HepG2 (cell line): ENCODE measurements at regions not wholly inside any gene's neighbourhood (a gene's known extent, or its start where the extent isn't known, plus 50 kb on each side); places are given as distances from the start of the nearest gene placed in this dataset.

Source experiments
- ATAC-seq: fragments of 200-7000 bp; cut with Tn5 transposase; 3 replicates; pipeline ENCODE4 v1.9.1; 2020; ENCODE audit warnings: mild to moderate bottlenecking, moderate library complexity
- BruUV-seq: library from RNA; stranded (reverse); fragments of 400-500 nt; replicated peaks from 2 replicates; lab custom pipeline; 2021; lab: Mats Ljungman, UMichigan
- CTCF ChIA-PET: fragments of 300-600 bp; formaldehyde crosslinking; extraction: SDS; loops from one replicate; lab custom pipeline; 2021; ENCODE audit warnings: low total read pairs, inconsistent platforms, low intra/inter-chr PET ratio; lab: Yijun Ruan, JAX
- POLR2A ChIA-PET: fragments of 350-600 bp; sonication (Branson Sonifier 250); formaldehyde crosslinking; loops from one replicate; lab custom pipeline; 2020; ENCODE audit warnings: antibody characterized with exemption, inconsistent platforms; lab: Yijun Ruan, JAX
- DNase-seq: peaks from one replicate; pipeline ENCODE4 v3.0.0-alpha.2; 2015; ENCODE audit warnings: low spot score
- FAIRE-seq: peaks from 3 replicates; lab custom pipeline; 2011; peaks lifted over from hg19 to GRCh38; lab: Jason Lieb, UNC
- H2AFZ ChIP-seq: one replicate; pipeline ENCODE4 v1.6.1; 2011; ENCODE audit warnings: low read length, inconsistent platforms
- H3K27ac ChIP-seq: fragments of 300-600 bp; 3 replicates; pipeline ENCODE4 v1.8.0; 2011; ENCODE audit warnings: mixed run types, mild to moderate bottlenecking, mixed read lengths, low read length, inconsistent platforms; ENCODE audit not compliant: insufficient read depth; ENCODE audit errors: extremely low read length
- H3K27me3 ChIP-seq, 2 experiments: fragments of 200-600 bp in 1 of 2; 2 replicates in 1 of 2; 3 replicates in 1 of 2; pipeline versions ENCODE4 v1.6.0 to v1.8.0; 2011; ENCODE audit warnings: low read length in 2 of 2, mild to moderate bottlenecking in 2 of 2, moderate library complexity in 2 of 2, inconsistent platforms in 1 of 2; ENCODE audit not compliant: insufficient read depth in 2 of 2, control insufficient read depth in 1 of 2
- H3K36me3 ChIP-seq, 2 experiments: fragments of 200-600 bp in 1 of 2; replicated peaks in 1 of 2; 2 replicates in 1 of 2; 3 replicates in 1 of 2; pipeline versions ENCODE4 v1.5.1 to v1.8.0; 2011; ENCODE audit warnings: low read length in 2 of 2, inconsistent platforms in 1 of 2; ENCODE audit not compliant: insufficient read depth in 2 of 2, control insufficient read depth in 1 of 2
- H3K4me1 ChIP-seq: 2 replicates; pipeline ENCODE4 v1.5.1; 2012; ENCODE audit warnings: low read length, inconsistent platforms; ENCODE audit not compliant: insufficient read depth
- H3K4me2 ChIP-seq: 2 replicates; pipeline ENCODE4 v1.6.0; 2011; ENCODE audit warnings: low read depth, low read length, inconsistent platforms
- H3K4me3 ChIP-seq, 3 experiments: fragments of 200-600 bp in 1 of 3; sonication (generic), shearing (Covaris generic) in 1 of 3; replicated peaks in 1 of 3; 2 replicates each; pipeline ENCODE4 v1.5.1; 2011 to 2016; ENCODE audit warnings: low read length in 3 of 3, inconsistent platforms in 2 of 3, low read depth in 2 of 3, mild to moderate bottlenecking in 2 of 3, control low read depth in 1 of 3, mixed read lengths in 1 of 3; ENCODE audit not compliant: insufficient read depth in 1 of 3
- H3K79me2 ChIP-seq: one replicate; pipeline ENCODE4 v1.6.1; 2011; ENCODE audit warnings: low read length, inconsistent platforms; ENCODE audit not compliant: insufficient read depth
- H3K9ac ChIP-seq: 2 replicates; pipeline ENCODE4 v1.6.0; 2011; ENCODE audit warnings: mild to moderate bottlenecking, low read depth, low read length, inconsistent platforms; ENCODE audit not compliant: insufficient read depth
- H3K9me3 ChIP-seq: 2 replicates; pipeline ENCODE4 v1.5.1; 2012; ENCODE audit warnings: mild to moderate bottlenecking, low read length
- H4K20me1 ChIP-seq: 2 replicates; pipeline ENCODE4 v1.6.0; 2011; ENCODE audit warnings: inconsistent platforms, mild to moderate bottlenecking, low read length, moderate library complexity; ENCODE audit not compliant: insufficient read depth
- AHR ChIP-seq: IDR thresholded peaks from 2 replicates; pipeline ENCODE4 v1.6.1; 2018; ENCODE audit warnings: missing genetic modification reagents, missing compliant biosample characterization
- ATRX ChIP-seq: sonication (generic); formaldehyde crosslinking; IDR thresholded peaks from 2 replicates; pipeline ENCODE4 v1.4.0; 2020; ENCODE audit warnings: missing genetic modification reagents, borderline replicate concordance
- BORCS8-MEF2B ChIP-seq: sonication (generic); formaldehyde crosslinking; IDR thresholded peaks from 2 replicates; pipeline ENCODE4 v1.8.0; 2022; ENCODE audit warnings: mild to moderate bottlenecking, missing genetic modification reagents
- FOXM1 ChIP-seq: sonication (generic); formaldehyde crosslinking; IDR thresholded peaks from 2 replicates; pipeline ENCODE4 v1.5.0; 2020; ENCODE audit warnings: missing genetic modification reagents
- SIX1 ChIP-seq: sonication (generic); formaldehyde crosslinking; IDR thresholded peaks from 2 replicates; pipeline ENCODE4 v1.4.0; 2020; ENCODE audit warnings: missing genetic modification reagents, borderline replicate concordance
- TBP ChIP-seq: sonication (generic); formaldehyde crosslinking; IDR thresholded peaks from 2 replicates; pipeline ENCODE4 v1.5.0; 2020; ENCODE audit warnings: missing genetic modification reagents
- ZMYM2 ChIP-seq: sonication (generic); formaldehyde crosslinking; IDR thresholded peaks from 2 replicates; pipeline ENCODE4 v1.8.0; 2022; ENCODE audit warnings: mild to moderate bottlenecking, missing genetic modification reagents
- ZNF513 ChIP-seq: sonication (generic); formaldehyde crosslinking; conservative IDR thresholded peaks from 2 replicates; pipeline ENCODE4 v1.5.0; 2020; ENCODE audit warnings: missing genetic modification reagents
- WGBS: methylation state at CpG from one replicate; pipeline ENCODE4 v1.1.6; 2017; ENCODE audit warnings: low lambda C conversion rate; 5-methylcytosine and 5-hydroxymethylcytosine counted together
- in situ Hi-C: cut with HindIII; loops from 2 replicates; pipeline ENCODE4 v1.10.0; 2017; ENCODE audit warnings: low pct_unique_long_range_greater_than_20kb; ENCODE audit not compliant: extremely low pct_ligation_motif_present
- intact Hi-C: fragments of 100-400 bp; cut with micrococcal nuclease; formaldehyde crosslinking; loops from one replicate; pipeline ENCODE4 v1.10.0; 2022; ENCODE audit not compliant: unreplicated experiment
- TF ChIP-seq, protein P1 (sequence below): sonication (generic); formaldehyde crosslinking; IDR thresholded peaks from 2 replicates; pipeline ENCODE4 v1.4.0; 2020; ENCODE audit warnings: low read depth, missing genetic modification reagents
- TF ChIP-seq, protein P2 (sequence below): IDR thresholded peaks from 2 replicates; pipeline ENCODE4 v1.6.1; 2016; ENCODE audit warnings: mild to moderate bottlenecking

DNA sequence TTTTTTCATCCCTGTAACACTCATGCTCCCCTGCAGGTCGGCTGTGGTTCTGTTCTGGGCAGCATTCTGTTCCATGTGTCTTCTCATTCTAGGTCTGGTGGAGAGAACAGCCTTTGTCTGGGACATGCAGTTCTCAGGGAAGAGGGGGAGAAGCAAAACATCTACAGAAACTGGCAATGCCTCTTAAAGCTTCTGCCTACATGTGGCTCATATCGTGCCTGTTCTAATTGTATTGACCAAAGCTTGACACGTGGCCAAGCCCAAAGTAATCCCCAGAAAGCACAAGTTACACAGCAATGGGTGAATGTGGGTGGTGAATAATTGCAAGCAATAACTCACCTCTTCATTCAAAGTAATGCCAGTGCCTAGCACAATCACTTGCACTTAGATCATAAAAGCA lies 218.2 kb upstream of the IL12B start:
- H3K9ac ChIP-seq: no peak overlapping the region
- no peak for ATAC-seq
- H3K27me3 ChIP-seq: no peaks in the 10 kb centered on the region
- 0% methylated on average over 2 of the region's 3 CpGs for WGBS
- H3K4me2 ChIP-seq: no peak overlapping the region
- POLR2A ChIA-PET: no interaction called here
- H3K9me3 ChIP-seq: peaks cover 4% of the 10 kb centered on the region; the same call in 1 of the 2 replicates
- TF ChIP-seq, protein P1, sequence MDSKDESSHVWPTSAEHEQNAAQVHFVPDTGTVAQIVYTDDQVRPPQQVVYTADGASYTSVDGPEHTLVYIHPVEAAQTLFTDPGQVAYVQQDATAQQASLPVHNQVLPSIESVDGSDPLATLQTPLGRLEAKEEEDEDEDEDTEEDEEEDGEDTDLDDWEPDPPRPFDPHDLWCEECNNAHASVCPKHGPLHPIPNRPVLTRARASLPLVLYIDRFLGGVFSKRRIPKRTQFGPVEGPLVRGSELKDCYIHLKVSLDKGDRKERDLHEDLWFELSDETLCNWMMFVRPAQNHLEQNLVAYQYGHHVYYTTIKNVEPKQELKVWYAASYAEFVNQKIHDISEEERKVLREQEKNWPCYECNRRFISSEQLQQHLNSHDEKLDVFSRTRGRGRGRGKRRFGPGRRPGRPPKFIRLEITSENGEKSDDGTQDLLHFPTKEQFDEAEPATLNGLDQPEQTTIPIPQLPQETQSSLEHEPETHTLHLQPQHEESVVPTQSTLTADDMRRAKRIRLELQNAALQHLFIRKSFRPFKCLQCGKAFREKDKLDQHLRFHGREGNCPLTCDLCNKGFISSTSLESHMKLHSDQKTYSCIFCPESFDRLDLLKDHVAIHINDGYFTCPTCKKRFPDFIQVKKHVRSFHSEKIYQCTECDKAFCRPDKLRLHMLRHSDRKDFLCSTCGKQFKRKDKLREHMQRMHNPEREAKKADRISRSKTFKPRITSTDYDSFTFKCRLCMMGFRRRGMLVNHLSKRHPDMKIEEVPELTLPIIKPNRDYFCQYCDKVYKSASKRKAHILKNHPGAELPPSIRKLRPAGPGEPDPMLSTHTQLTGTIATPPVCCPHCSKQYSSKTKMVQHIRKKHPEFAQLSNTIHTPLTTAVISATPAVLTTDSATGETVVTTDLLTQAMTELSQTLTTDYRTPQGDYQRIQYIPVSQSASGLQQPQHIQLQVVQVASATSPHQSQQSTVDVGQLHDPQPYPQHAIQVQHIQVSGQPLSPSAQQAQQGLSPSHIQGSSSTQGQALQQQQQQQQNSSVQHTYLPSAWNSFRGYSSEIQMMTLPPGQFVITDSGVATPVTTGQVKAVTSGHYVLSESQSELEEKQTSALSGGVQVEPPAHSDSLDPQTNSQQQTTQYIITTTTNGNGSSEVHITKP: no peak
- no peak for TF ChIP-seq ZMYM2 (CRISPR knock-in tag)
- TF ChIP-seq, all 625 proteins: peak for 0
- DNase-seq (no peak), FAIRE-seq (no peak)
- Histone ChIP-seq H3K79me2 (no peaks in the 10 kb centered on the region), H3K4me1 (no peaks in the 10 kb centered on the region), H3K27ac (no peak overlapping the region), H2AFZ (no peak overlapping the region), H3K36me3 (no peaks in the 10 kb centered on the region), H3K4me3 (no peak overlapping the region), H4K20me1 (no peaks in the 10 kb centered on the region)
- in situ Hi-C loops: no loop called here
- BruUV-seq: no TSS peak
- intact Hi-C loops: no loop called here
- CTCF ChIA-PET: no interaction called here

DNA sequence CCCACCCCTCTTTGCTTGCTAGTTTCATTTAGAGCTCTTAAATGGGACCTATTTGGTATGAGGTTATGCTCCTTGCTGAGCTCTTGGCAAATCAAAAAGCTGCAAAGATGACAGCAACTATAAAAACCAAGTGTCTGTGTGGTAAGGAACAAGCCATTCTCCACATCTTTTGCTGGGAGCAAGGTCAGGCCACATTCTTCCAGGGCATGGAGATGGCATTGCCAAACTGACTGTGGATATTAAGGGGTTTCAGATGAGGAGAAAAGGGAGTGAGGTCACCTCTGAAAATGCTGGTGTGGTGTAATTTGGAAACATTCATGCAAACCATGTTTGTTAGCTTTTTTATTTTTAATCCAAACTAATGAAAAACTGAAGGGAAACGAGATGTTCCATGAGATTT lies 218.8 kb upstream of the IL12B start:
- Histone ChIP-seq H4K20me1 (no peaks in the 10 kb centered on the region), H3K36me3 (no peaks in the 10 kb centered on the region), H3K79me2 (no peaks in the 10 kb centered on the region), H3K27ac (no peak overlapping the region), H3K27me3 (no peaks in the 10 kb centered on the region), H2AFZ (no peak overlapping the region), H3K9ac (no peak overlapping the region), H3K4me2 (no peak overlapping the region), H3K4me1 (no peaks in the 10 kb centered on the region), H3K9me3 (peaks cover 4% of the 10 kb centered on the region; the same call in 1 of the 2 replicates), H3K4me3 (no peak overlapping the region)
- no TSS peak for BruUV-seq
- ChIA-PET CTCF (no interaction called here), POLR2A (no interaction called here)
- in situ Hi-C loops: no loop called here
- WGBS: 0% methylated on average over 1 of the region's 1 CpG
- intact Hi-C loops: no loop called here
- ATAC-seq (no peak), FAIRE-seq (no peak), DNase-seq (no peak)
- TF ChIP-seq BORCS8-MEF2B (CRISPR knock-in tag) (no peak), FOXM1 (no peak), AHR (CRISPR knock-in tag) (no peak), TBP (CRISPR knock-in tag) (no peak), ATRX (no peak), ZNF513 (no peak), SIX1 (CRISPR knock-in tag) (no peak)
- TF ChIP-seq, protein P2, sequence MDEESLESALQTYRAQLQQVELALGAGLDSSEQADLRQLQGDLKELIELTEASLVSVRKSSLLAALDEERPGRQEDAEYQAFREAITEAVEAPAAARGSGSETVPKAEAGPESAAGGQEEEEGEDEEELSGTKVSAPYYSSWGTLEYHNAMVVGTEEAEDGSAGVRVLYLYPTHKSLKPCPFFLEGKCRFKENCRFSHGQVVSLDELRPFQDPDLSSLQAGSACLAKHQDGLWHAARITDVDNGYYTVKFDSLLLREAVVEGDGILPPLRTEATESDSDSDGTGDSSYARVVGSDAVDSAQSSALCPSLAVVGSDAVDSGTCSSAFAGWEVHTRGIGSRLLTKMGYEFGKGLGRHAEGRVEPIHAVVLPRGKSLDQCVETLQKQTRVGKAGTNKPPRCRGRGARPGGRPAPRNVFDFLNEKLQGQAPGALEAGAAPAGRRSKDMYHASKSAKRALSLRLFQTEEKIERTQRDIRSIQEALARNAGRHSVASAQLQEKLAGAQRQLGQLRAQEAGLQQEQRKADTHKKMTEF (CRISPR knock-in tag): no peak
